SK-N-MC (cell line): ENCODE measurements at regions not wholly inside any gene's neighbourhood (a gene's known extent, or its start where the extent isn't known, plus 50 kb on each side); places are given as distances from the start of the nearest gene placed in this dataset.

ENCODE experiments used
- EZH2 ChIP-seq: fragments of 200-600 bp; sonication (generic); IDR thresholded peaks from one replicate; pipeline ENCODE4 v1.6.1; 2017; ENCODE audit warnings: antibody characterized with exemption
- POLR2AphosphoS5 ChIP-seq: IDR thresholded peaks from 2 replicates; pipeline ENCODE4 v1.6.1; 2012; ENCODE audit warnings: mild to moderate bottlenecking, low read depth, low read length, borderline replicate concordance

DNA sequence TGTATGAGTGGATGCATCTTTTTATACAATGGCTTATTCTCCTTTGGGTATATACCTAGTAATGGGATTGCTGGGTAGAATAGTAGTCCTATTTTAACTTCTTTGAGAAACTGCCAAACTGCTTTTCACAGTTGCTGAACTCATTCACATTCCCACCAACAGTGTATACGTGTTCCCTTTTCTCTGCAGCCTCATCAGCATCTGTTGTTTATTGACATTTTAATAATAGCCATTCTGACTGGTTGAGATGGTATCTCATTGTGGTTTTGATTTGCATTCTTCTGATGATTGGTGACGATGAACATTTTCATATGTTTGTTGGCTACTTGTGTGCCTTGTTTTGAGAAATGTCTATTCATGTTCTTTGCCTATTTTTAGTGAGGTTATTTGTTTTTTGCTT, 687.0 kb upstream of the EPHA5 start:
- no peak for TF ChIP-seq POLR2AphosphoS5
- no peak for TF ChIP-seq EZH2
